Neural cell (in vitro differentiated cells): ENCODE measurements at regions not wholly inside any gene's neighbourhood (a gene's known extent, or its start where the extent isn't known, plus 50 kb on each side); places are given as distances from the start of the nearest gene placed in this dataset.

Experiments used
- SMC3 ChIP-seq: fragments of 450-650 bp; conservative IDR thresholded peaks from 2 replicates; pipeline ENCODE4 v1.6.1; 2014; ENCODE audit warnings: antibody characterized with exemption, mild to moderate bottlenecking, moderate library complexity; ENCODE audit not compliant: poor library complexity
- TF ChIP-seq, protein P1 (sequence below): fragments of 450-650 bp; IDR thresholded peaks from 2 replicates; pipeline ENCODE4 v1.5.1; 2014; ENCODE audit warnings: antibody characterized with exemption, mild to moderate bottlenecking, moderate library complexity; ENCODE audit not compliant: poor library complexity, severe bottlenecking

DNA sequence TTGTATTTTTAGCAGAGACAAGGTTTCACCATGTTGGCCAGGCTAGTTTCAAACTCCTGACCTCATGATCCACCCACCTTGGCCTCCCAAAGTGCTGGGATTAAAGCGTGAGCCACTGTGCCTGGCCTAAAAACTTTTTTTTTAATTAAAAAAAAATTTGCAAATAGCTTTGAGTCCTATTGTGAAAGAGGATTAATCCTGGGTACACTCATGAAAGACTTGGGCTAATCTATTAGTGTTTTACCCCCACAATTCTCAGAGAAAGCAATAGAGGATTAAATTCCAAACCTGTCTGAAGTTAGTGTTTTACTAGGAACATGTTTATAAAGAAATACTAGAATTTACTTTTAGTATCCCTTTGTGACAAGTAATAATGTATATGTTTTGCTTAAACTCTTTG lies 76.9 kb upstream of the ITGB1 start:
- no peak for TF ChIP-seq SMC3
- TF ChIP-seq, protein P1, sequence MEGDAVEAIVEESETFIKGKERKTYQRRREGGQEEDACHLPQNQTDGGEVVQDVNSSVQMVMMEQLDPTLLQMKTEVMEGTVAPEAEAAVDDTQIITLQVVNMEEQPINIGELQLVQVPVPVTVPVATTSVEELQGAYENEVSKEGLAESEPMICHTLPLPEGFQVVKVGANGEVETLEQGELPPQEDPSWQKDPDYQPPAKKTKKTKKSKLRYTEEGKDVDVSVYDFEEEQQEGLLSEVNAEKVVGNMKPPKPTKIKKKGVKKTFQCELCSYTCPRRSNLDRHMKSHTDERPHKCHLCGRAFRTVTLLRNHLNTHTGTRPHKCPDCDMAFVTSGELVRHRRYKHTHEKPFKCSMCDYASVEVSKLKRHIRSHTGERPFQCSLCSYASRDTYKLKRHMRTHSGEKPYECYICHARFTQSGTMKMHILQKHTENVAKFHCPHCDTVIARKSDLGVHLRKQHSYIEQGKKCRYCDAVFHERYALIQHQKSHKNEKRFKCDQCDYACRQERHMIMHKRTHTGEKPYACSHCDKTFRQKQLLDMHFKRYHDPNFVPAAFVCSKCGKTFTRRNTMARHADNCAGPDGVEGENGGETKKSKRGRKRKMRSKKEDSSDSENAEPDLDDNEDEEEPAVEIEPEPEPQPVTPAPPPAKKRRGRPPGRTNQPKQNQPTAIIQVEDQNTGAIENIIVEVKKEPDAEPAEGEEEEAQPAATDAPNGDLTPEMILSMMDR: no peak
